Right lobe of liver (tissue), 6 donors: ENCODE measurements at regions not wholly inside any gene's neighbourhood (a gene's known extent, or its start where the extent isn't known, plus 50 kb on each side); places are given as distances from the start of the nearest gene placed in this dataset.

Experiments used
- ATAC-seq, 4 donors: fragments of 200-7000 bp; cut with Tn5 transposase; one replicate each; pipeline ENCODE4 v1.9.1; 2020; ENCODE audit warnings: mild to moderate bottlenecking in 4 of 4, moderate library complexity in 4 of 4
- DNase-seq, 3 donors: peaks; one replicate each; pipeline ENCODE4 v3.0.0-alpha.2; 2020
- H3K27ac ChIP-seq, 3 donors: fragments of 200-600 bp; one replicate each; pipeline ENCODE4 v1.8.0; 2022
- H3K27me3 ChIP-seq, 2 donors: fragments of 200-600 bp; one replicate each; pipeline ENCODE4 v1.8.0; 2022
- H3K36me3 ChIP-seq, 4 donors: fragments of 200-600 bp; sonication (generic) in 1 of 4; one replicate each; pipeline versions ENCODE4 v1.5.1 to v1.8.0; 2017 to 2022; ENCODE audit warnings: control low read depth in 1 of 4
- H3K4me1 ChIP-seq, 4 donors: fragments of 200-600 bp; sonication (generic) in 1 of 4; one replicate each; pipeline versions ENCODE4 v1.5.1 to v1.8.0; 2017 to 2022; ENCODE audit warnings: control low read depth in 1 of 4
- H3K4me3 ChIP-seq, 3 donors: fragments of 200-600 bp; one replicate each; pipeline ENCODE4 v1.8.0; 2022
- H3K9me3 ChIP-seq, 4 donors: fragments of 200-600 bp; sonication (generic) in 1 of 4; one replicate each; pipeline versions ENCODE4 v1.5.1 to v1.8.0; 2017 to 2022; ENCODE audit warnings: control low read depth in 1 of 4
- POLR2A ChIP-seq: fragments of 450-650 bp; IDR thresholded peaks from one replicate; pipeline ENCODE4 v1.6.1; 2017; ENCODE audit warnings: antibody characterized with exemption, mild to moderate bottlenecking
- WGBS: methylation state at CpG from one replicate; pipeline ENCODE4 v1.1.6; 2018; ENCODE audit warnings: low coverage, low lambda C conversion rate; ENCODE audit not compliant: insufficient coverage; ENCODE audit errors: missing lambda C conversion rate; 5-methylcytosine and 5-hydroxymethylcytosine counted together
- intact Hi-C, 2 donors: fragments of 100-400 bp; cut with DNase I; formaldehyde crosslinking; loops; one replicate each; pipeline versions ENCODE4 v1.11.2 to v1.14.1; 2022
- TF ChIP-seq, protein P1 (sequence below), 4 donors: fragments of 200-600 bp in 3 of 4; fragments of 450-650 bp in 1 of 4; IDR thresholded peaks; one replicate each; pipeline versions ENCODE4 v1.5.1 to v1.8.0; 2016 to 2022; ENCODE audit warnings: antibody characterized with exemption in 4 of 4, mild to moderate bottlenecking in 2 of 4
- donor health status: DM: no; HTN: yes; CAD: no.
- donor health status: DM: no; HTN: no; CAD: no.
- donor health status: DM: no; HTN: no; CAD: no.
- donor health status: DM: no; HTN: yes; CAD: no.
- donor health status: DM: no; HTN: yes; CAD: no.

DNA sequence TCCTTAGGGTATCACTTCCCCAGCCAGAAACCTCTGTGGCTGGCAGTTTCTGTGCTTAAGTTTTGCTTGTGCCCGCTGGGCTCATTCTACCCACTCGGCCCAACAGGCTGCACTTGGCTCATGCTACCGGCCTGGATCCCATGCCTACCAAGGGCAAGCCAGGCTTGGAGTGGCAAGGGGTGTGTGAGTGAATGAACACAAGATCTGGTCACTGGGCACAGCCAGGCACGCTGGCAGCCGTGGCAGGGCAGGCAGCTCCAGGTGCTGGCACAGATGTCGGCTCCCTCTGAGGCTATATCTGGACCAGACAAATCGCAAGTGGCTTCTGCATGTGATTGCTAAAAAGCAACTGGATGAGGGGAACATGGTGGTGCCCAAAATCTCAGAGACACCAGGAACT is 740.5 kb upstream of the B3GALT2 start:
- H3K27ac ChIP-seq, result no peak overlapping the region
- TF ChIP-seq POLR2A, result no peak
- TF ChIP-seq, protein P1, sequence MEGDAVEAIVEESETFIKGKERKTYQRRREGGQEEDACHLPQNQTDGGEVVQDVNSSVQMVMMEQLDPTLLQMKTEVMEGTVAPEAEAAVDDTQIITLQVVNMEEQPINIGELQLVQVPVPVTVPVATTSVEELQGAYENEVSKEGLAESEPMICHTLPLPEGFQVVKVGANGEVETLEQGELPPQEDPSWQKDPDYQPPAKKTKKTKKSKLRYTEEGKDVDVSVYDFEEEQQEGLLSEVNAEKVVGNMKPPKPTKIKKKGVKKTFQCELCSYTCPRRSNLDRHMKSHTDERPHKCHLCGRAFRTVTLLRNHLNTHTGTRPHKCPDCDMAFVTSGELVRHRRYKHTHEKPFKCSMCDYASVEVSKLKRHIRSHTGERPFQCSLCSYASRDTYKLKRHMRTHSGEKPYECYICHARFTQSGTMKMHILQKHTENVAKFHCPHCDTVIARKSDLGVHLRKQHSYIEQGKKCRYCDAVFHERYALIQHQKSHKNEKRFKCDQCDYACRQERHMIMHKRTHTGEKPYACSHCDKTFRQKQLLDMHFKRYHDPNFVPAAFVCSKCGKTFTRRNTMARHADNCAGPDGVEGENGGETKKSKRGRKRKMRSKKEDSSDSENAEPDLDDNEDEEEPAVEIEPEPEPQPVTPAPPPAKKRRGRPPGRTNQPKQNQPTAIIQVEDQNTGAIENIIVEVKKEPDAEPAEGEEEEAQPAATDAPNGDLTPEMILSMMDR (IDR thresholded peaks at IDR 0.05), result no peak
- intact Hi-C loops, result no loop called here
- no peak for DNase-seq
- H3K4me3 ChIP-seq, result no peak overlapping the region
- no peak for ATAC-seq
- no peaks in the 10 kb centered on the region for H3K4me1 ChIP-seq
- no CpG with 5 or more reads among the region's 7 CpGs for WGBS
- H3K36me3 ChIP-seq, result no peaks in the 10 kb centered on the region
- no peaks in the 10 kb centered on the region for H3K27me3 ChIP-seq
- peaks cover 0 to 6% (median 0%) of the 10 kb centered on the region in 4 donors for H3K9me3 ChIP-seq

DNA sequence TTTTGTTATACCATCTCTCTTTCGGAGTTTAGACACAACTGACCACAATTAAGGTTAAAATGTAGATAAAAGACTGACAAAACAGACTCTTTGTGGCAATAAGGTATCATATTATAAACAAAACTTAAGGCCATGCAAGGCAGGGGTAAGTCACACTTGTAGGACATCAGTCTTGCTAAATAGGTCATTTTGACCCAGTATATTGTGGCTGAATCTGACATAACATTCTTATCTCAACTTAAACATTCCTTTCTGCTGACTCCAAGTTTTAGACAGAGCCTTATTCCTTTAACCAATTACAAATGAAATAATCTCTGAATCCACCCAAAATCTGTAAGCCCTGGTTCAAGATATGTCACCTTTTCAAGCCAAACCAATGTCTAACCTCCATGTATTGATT is 733.4 kb upstream of the B3GALT2 start:
- no peak for DNase-seq
- Histone ChIP-seq H3K9me3 (no peaks in the 10 kb centered on the region), H3K4me3 (no peak overlapping the region), H3K27ac (no peak overlapping the region), H3K4me1 (no peaks in the 10 kb centered on the region), H3K36me3 (no peaks in the 10 kb centered on the region), H3K27me3 (no peaks in the 10 kb centered on the region)
- intact Hi-C loops, result no loop called here
- TF ChIP-seq POLR2A, result no peak
- ATAC-seq, result no peak
- WGBS, result 87% methylated on average over 1 of the region's 1 CpG

DNA sequence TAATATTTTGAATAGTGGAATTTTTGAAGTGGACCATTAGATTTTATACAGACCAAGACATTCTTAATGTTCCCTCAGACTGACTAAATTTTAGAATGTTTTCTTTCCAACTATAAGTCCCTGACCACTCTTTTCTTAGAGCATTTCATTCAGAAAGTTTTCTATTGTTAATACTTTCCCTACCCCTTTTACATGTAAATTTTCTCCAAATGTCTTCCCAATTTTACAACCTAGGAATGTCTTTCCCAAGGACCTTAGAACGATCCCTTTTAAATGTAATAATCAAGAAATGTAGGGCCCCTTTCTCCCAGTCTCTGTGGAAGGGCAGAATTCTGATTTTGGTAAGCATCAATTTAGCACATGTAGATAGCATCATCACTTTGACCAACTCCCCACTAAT is 730.0 kb upstream of the B3GALT2 start:
- H3K27me3 ChIP-seq, result no peaks in the 10 kb centered on the region
- H3K9me3 ChIP-seq, result no peaks in the 10 kb centered on the region
- ATAC-seq, result no peak
- no peak overlapping the region for H3K27ac ChIP-seq
- no peak for TF ChIP-seq POLR2A
- TF ChIP-seq, protein P1 (IDR thresholded peaks at IDR 0.05), result no peak
- 80% methylated on average over 1 of the region's 1 CpG for WGBS
- no peak for DNase-seq
- intact Hi-C loops, result no loop called here
- no peak overlapping the region for H3K4me3 ChIP-seq
- no peaks in the 10 kb centered on the region for H3K4me1 ChIP-seq
- no peaks in the 10 kb centered on the region for H3K36me3 ChIP-seq

DNA sequence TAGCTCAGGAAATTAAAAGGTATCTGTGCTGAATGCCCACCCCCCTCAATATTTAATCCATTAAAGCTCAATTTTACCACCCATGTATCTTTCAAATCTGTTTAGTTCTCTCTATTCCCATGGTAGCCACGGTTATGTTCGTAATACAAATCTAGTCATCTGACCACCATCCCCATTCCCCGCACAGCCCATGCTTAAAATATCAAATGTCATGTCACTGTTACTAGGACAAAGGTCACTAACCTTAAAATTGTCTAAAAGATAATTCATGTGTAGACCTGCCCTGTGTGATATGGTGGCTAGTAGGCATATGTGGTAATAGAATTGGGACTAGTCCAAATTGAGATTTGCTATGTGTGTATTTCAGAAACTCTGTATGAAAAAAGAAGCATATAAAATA is 728.5 kb upstream of the B3GALT2 start:
- Histone ChIP-seq H3K4me3 (no peak overlapping the region), H3K4me1 (no peaks in the 10 kb centered on the region), H3K27ac (no peak overlapping the region), H3K27me3 (no peaks in the 10 kb centered on the region), H3K9me3 (no peaks in the 10 kb centered on the region), H3K36me3 (no peaks in the 10 kb centered on the region)
- 87% methylated on average over 3 of the region's 3 CpGs for WGBS
- ATAC-seq (no peak), DNase-seq (no peak)
- intact Hi-C loops, result no loop called here
- TF ChIP-seq POLR2A, result no peak
- TF ChIP-seq, protein P1 (IDR thresholded peaks at IDR 0.05), result no peak

DNA sequence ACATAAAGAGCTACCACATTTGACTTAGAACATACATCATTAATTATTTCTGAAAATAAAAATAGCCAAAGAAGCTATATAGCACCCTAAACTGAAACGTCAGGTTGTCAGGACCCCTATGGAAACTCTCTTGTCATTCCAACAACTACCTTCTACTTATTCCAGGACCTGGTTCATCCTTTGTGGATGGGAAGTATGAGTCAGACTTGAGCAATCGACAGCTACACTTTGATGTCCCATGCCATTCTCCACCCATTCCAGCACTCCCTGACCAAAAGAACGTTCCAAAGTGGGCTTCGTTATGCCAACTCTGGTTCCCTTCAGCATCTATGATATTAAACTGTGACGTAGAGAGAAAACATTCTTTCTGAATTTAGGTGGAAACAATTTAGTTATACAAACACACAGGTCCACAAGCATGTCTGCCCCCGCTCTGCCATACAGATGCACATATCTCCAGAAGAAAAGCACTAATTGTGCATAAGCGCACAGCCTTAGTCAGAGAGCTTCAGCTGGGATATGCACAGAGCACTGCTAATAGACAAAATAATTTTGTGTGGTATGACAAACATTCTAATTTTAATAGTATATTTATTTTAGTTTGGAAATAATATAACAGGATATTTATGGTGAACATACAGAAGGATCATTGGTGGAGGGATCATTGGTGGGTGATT is 723.1 kb upstream of the B3GALT2 start:
- intact Hi-C loops, result no loop called here

More for the DNA sequence above, 723.1 kb upstream of the B3GALT2 start:
- H3K9me3 ChIP-seq, result no peaks in the 10 kb centered on the region
- TF ChIP-seq POLR2A, result no peak
- TF ChIP-seq, protein P1 (IDR thresholded peaks at IDR 0.05), result no peak
- WGBS, result 77% methylated on average over 6 of the region's 7 CpGs
- no peak overlapping the region for H3K27ac ChIP-seq
- H3K27me3 ChIP-seq, result no peaks in the 10 kb centered on the region
- H3K4me1 ChIP-seq, result peaks cover 0 to 7% (median 0%) of the 10 kb centered on the region in 4 donors
- DNase-seq (no peak), ATAC-seq (peak in 1 of 4 donors; percentile 32)
- H3K4me3 ChIP-seq, result no peak overlapping the region
- no peaks in the 10 kb centered on the region for H3K36me3 ChIP-seq
